ENCODE measurements at regions not wholly inside any gene's neighbourhood (a gene's known extent, or its start where the extent isn't known, plus 50 kb on each side); places are given as distances from the start of the nearest gene placed in this dataset.

DNA sequence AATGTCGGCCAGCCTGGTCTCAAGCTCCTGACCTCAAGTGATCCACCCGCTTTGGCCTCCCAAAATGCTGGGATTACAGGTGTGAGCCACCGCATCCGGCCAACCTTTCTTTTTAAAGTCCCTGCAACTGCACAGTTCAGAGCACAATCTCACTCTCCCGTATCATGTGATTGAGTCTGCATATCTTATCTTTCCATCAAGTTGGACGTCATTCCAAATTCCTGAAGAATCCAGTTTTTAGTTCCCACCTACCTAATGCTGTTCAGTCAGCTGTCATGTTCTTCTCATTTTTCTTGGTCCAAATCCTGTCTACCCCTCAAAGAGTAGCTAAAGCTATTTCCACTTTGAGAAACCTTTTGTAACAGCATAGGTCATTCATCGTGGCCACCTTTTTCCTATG, 110.8 kb upstream of the FBXO11 start:
- intact Hi-C loops (cut with DNase I), result no loop called here
- Histone ChIP-seq H3K9me3 (no peaks in the 10 kb centered on the region), H3K4me1 (ENCODE audit: insufficient read depth) (no peaks in the 10 kb centered on the region), H3K27ac (no peak overlapping the region), H3K36me3 (no peaks in the 10 kb centered on the region), H3K27me3 (no peaks in the 10 kb centered on the region), H3K4me3 (no peak overlapping the region)
- DNase-seq, result no peak
- 86 to 92% (median 88%) methylated on average over 7 of the region's 7 CpGs for WGBS, 3 donors
- no peak for TF ChIP-seq CTCF (IDR thresholded peaks at IDR 0.05)

DNA sequence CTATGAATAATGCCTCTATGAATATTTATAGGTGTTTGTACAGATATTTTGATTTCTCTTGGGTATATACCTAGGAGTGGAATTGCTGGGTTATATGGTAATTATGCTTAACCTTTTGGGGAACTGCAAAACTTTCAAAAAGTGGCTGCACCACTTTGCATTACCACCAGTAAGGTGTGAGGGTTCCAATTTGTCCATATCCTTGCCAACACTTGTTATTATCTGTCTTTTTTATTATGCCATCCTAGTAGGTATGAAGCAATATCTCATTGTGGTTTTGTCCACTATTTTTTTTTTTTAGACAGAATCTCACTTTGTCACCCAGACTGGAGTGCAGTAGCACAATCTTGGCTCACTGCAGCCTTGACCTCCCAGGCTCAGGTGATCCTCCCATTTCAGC, 112.2 kb upstream of the FBXO11 start:
- Histone ChIP-seq H3K36me3 (no peaks in the 10 kb centered on the region), H3K27me3 (no peaks in the 10 kb centered on the region), H3K4me3 (no peak overlapping the region), H3K4me1 (ENCODE audit: insufficient read depth) (no peaks in the 10 kb centered on the region), H3K9me3 (no peaks in the 10 kb centered on the region), H3K27ac (no peak overlapping the region)
- intact Hi-C loops (cut with DNase I), result no loop called here
- DNase-seq, result no peak
- TF ChIP-seq POLR2A (IDR thresholded peaks at IDR 0.05) (no peak), EP300 (IDR thresholded peaks at IDR 0.05) (no peak), CTCF (IDR thresholded peaks at IDR 0.05) (no peak)

DNA sequence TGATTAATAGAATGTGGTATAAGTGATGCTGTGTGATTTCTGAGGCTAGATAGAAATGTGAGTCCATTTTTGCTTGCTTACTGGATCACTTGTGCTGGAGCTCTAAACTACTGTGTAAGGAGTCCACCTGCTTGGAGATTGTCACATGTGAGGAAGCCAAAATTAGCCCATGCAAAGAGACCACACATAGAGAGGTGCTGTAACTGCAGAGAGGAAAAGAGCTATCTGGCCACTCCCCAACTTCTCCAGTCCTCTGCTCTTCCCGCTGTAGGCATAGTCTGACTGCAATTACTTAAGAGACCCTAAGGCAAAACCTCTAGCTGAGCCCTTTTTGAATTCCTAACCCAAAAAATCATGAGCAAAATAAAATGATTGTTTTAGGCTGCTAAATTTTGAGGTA, 120.6 kb upstream of the FBXO11 start:
- no peak for DNase-seq
- H3K4me1 ChIP-seq (ENCODE audit: insufficient read depth), result no peaks in the 10 kb centered on the region
- H3K9me3 ChIP-seq, result no peaks in the 10 kb centered on the region
- H3K36me3 ChIP-seq, result no peaks in the 10 kb centered on the region
- intact Hi-C loops (cut with DNase I), result no loop called here
- no peaks in the 10 kb centered on the region for H3K27me3 ChIP-seq
- no peak overlapping the region for H3K4me3 ChIP-seq
- 47 to 64% (median 56%) methylated on average over 1 of the region's 1 CpG for WGBS, 3 donors
- TF ChIP-seq POLR2A (IDR thresholded peaks at IDR 0.05), result no peak
- TF ChIP-seq CTCF (IDR thresholded peaks at IDR 0.05), result no peak
- no peak for TF ChIP-seq EP300 (IDR thresholded peaks at IDR 0.05)
- H3K27ac ChIP-seq, result no peak overlapping the region

DNA sequence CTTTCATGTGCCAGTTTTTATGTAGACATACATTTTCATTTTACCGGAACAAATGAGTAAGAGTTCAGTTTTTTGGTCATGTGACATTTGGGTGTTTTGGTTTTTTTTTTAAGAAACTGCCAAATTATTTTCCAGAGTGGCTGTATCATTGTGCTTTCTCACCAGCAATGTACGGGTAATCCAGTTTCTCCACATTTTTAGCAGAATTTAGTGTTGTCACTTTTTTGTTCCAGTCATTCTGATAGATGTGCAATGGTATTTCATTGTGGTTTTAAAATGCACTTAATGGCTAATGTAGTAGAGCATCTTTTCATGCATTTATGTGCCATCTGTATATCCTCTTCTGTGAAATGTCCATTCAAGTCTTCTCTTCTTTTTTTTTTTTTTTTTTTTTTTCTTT, 126.5 kb upstream of the FBXO11 start:
- no peak for TF ChIP-seq CTCF (IDR thresholded peaks at IDR 0.05)
- no peak for TF ChIP-seq POLR2A (IDR thresholded peaks at IDR 0.05)
- TF ChIP-seq EP300 (IDR thresholded peaks at IDR 0.05), result no peak

DNA sequence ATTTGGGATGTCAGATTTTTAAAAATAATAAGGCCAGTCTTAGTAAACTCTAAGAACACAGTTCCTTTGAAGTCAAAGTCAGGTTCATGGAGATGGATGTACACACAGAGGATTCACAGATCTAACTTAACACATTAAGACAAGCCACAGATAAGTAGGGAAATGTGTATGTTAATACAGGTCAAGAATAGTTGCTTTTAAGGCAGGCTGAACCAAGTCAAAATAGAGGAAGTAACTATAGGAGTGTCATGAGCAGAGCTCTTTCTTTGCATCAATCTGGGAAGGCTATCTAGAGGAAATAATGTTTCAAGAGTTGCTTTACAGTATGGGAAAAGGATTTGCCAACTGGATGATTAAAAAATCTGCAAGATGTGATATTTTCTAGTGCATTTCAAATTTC, 128.0 kb upstream of the FBXO11 start:
- TF ChIP-seq CTCF (IDR thresholded peaks at IDR 0.05) (no peak), POLR2A (IDR thresholded peaks at IDR 0.05) (no peak), EP300 (IDR thresholded peaks at IDR 0.05) (no peak)
- no peaks in the 10 kb centered on the region for H3K36me3 ChIP-seq
- intact Hi-C loops (cut with DNase I), result no loop called here
- H3K27ac ChIP-seq, result no peak overlapping the region
- no peak for DNase-seq
- no peaks in the 10 kb centered on the region for H3K9me3 ChIP-seq
- H3K27me3 ChIP-seq, result no peaks in the 10 kb centered on the region
- H3K4me1 ChIP-seq (ENCODE audit: insufficient read depth), result no peaks in the 10 kb centered on the region
- H3K4me3 ChIP-seq, result no peak overlapping the region

More for the DNA sequence above, 126.5 kb upstream of the FBXO11 start:
- 81 to 85% (median 82%) methylated on average over 2 of the region's 2 CpGs for WGBS, 3 donors
- H3K27me3 ChIP-seq, result no peaks in the 10 kb centered on the region
- H3K4me1 ChIP-seq (ENCODE audit: insufficient read depth), result no peaks in the 10 kb centered on the region
- no peak for DNase-seq
- no peaks in the 10 kb centered on the region for H3K36me3 ChIP-seq
- H3K4me3 ChIP-seq, result no peak overlapping the region
- intact Hi-C loops (cut with DNase I), result no loop called here
- H3K27ac ChIP-seq, result no peak overlapping the region
- H3K9me3 ChIP-seq, result no peaks in the 10 kb centered on the region

All from ovary (tissue), 7 donors.